ENCODE measurements at regions not wholly inside any gene's neighbourhood (a gene's known extent, or its start where the extent isn't known, plus 50 kb on each side); places are given as distances from the start of the nearest gene placed in this dataset.

DNA sequence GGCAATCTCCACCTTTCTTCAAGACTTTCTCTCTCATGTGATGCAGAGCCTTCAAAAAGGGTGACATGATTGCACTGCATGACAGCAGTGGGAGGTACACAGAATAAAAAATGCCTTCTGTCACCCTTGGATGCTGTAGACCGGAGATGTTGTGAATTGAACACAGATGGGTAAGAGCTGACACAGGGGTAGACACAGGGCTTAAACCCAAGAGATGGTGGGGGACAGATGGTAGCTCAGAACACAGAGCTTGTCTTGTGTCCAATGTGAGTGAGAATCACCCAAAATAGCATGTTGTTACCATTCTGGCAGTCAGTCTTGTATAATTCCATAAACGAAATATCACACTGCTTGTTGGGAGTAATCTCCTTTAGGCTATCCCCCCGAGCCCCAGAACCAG is 69.9 kb downstream of the JRKL start:
- TF ChIP-seq, protein P1, sequence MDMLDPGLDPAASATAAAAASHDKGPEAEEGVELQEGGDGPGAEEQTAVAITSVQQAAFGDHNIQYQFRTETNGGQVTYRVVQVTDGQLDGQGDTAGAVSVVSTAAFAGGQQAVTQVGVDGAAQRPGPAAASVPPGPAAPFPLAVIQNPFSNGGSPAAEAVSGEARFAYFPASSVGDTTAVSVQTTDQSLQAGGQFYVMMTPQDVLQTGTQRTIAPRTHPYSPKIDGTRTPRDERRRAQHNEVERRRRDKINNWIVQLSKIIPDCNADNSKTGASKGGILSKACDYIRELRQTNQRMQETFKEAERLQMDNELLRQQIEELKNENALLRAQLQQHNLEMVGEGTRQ (IDR thresholded peaks at IDR 0.05; ENCODE audit: borderline replicate concordance, low read depth, low read length), result no peak
- TF ChIP-seq POLR2AphosphoS5 (IDR thresholded peaks at IDR 0.05; ENCODE audit: low read depth, low read length) (no peak), EP300 (IDR thresholded peaks at IDR 0.05; ENCODE audit: borderline replicate concordance in 1 of 2, low read depth in 1 of 2, low read length in 1 of 2) (no peak)
- TF ChIP-seq, protein P2, sequence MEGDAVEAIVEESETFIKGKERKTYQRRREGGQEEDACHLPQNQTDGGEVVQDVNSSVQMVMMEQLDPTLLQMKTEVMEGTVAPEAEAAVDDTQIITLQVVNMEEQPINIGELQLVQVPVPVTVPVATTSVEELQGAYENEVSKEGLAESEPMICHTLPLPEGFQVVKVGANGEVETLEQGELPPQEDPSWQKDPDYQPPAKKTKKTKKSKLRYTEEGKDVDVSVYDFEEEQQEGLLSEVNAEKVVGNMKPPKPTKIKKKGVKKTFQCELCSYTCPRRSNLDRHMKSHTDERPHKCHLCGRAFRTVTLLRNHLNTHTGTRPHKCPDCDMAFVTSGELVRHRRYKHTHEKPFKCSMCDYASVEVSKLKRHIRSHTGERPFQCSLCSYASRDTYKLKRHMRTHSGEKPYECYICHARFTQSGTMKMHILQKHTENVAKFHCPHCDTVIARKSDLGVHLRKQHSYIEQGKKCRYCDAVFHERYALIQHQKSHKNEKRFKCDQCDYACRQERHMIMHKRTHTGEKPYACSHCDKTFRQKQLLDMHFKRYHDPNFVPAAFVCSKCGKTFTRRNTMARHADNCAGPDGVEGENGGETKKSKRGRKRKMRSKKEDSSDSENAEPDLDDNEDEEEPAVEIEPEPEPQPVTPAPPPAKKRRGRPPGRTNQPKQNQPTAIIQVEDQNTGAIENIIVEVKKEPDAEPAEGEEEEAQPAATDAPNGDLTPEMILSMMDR (IDR thresholded peaks at IDR 0.05), result no peak

Measured in SK-N-SH (cell line).